Mesothelial cell of epicardium (in vitro differentiated cells): ENCODE measurements at regions not wholly inside any gene's neighbourhood (a gene's known extent, or its start where the extent isn't known, plus 50 kb on each side); places are given as distances from the start of the nearest gene placed in this dataset.

Source experiments
- DNase-seq, 2 experiments: peaks; one replicate each; pipeline ENCODE4 v3.0.0; 2021; ENCODE audit warnings: low spot score in 2 of 2; ENCODE audit not compliant: unreplicated experiment in 2 of 2
- H3K27ac Mint-ChIP-seq: 2 replicates; pipeline ENCODE4 v1.8.0; 2021; ENCODE audit warnings: mixed read lengths
- H3K27me3 Mint-ChIP-seq: 2 replicates; pipeline ENCODE4 v1.8.0; 2021; ENCODE audit warnings: low read depth, mixed read lengths
- H3K36me3 Mint-ChIP-seq: 2 replicates; pipeline ENCODE4 v1.8.0; 2021; ENCODE audit warnings: mixed read lengths
- H3K4me1 Mint-ChIP-seq: 2 replicates; pipeline ENCODE4 v1.8.0; 2021; ENCODE audit warnings: mixed read lengths
- H3K4me3 Mint-ChIP-seq: 2 replicates; pipeline ENCODE4 v1.8.0; 2021; ENCODE audit warnings: mild to moderate bottlenecking, moderate library complexity, mixed read lengths
- H3K9me3 Mint-ChIP-seq: 2 replicates; pipeline ENCODE4 v1.8.0; 2021; ENCODE audit warnings: mixed read lengths
- TF ChIP-seq, protein P1 (sequence below): fragments of 200-600 bp; sonication (generic); IDR thresholded peaks from one replicate; pipeline ENCODE4 v1.5.0; 2021; ENCODE audit warnings: antibody characterized with exemption; ENCODE audit not compliant: unreplicated experiment

DNA sequence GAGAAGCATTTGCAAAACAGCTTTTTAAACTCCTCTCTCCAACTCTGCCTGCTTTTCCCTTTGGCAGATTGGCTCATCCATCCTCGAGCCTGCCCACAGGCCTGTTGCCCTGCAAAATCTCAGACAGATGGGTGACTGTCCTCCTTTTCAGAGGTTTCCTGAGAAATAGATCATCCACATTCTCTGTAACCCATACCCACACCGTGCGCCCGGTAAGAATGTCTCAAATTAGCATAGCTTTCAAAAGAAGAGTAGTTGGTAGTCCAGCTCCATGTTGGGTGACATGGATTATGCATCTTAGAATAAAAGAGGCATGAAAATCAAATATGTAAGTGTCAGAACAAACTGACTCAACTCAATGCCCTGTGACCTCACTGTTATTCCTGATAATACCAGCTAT lies 457.9 kb downstream of the TSN start:
- no peak overlapping the region for H3K27ac Mint-ChIP-seq
- H3K4me3 Mint-ChIP-seq: no peak overlapping the region
- DNase-seq: no peak
- H3K4me1 Mint-ChIP-seq: no peaks in the 10 kb centered on the region
- TF ChIP-seq, protein P1, sequence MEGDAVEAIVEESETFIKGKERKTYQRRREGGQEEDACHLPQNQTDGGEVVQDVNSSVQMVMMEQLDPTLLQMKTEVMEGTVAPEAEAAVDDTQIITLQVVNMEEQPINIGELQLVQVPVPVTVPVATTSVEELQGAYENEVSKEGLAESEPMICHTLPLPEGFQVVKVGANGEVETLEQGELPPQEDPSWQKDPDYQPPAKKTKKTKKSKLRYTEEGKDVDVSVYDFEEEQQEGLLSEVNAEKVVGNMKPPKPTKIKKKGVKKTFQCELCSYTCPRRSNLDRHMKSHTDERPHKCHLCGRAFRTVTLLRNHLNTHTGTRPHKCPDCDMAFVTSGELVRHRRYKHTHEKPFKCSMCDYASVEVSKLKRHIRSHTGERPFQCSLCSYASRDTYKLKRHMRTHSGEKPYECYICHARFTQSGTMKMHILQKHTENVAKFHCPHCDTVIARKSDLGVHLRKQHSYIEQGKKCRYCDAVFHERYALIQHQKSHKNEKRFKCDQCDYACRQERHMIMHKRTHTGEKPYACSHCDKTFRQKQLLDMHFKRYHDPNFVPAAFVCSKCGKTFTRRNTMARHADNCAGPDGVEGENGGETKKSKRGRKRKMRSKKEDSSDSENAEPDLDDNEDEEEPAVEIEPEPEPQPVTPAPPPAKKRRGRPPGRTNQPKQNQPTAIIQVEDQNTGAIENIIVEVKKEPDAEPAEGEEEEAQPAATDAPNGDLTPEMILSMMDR: no peak
- H3K27me3 Mint-ChIP-seq: peaks cover 73% of the 10 kb centered on the region
- H3K36me3 Mint-ChIP-seq: no peaks in the 10 kb centered on the region
- H3K9me3 Mint-ChIP-seq: no peaks in the 10 kb centered on the region

DNA sequence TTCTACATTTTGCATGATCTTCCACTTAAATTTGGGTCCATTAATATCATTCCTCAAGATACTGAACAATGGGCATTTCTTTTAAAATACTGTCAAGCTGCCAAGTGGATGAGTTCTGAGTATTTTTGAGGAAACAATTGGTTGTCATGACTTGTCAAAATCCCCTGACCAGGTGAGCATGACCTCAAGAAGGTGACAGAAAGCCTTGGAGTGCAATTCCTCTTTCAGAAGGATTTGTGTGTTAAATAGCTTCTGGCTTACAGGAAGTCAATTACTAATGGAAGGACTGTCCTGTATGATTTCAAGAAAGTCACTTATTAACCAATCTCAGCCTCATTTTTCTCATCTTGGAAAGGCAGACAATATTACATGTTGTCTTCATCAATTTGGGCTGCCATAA lies 460.6 kb downstream of the TSN start:
- H3K4me1 Mint-ChIP-seq: no peaks in the 10 kb centered on the region
- TF ChIP-seq, protein P1: no peak
- H3K27ac Mint-ChIP-seq: no peak overlapping the region
- no peaks in the 10 kb centered on the region for H3K36me3 Mint-ChIP-seq
- DNase-seq: no peak
- H3K9me3 Mint-ChIP-seq: no peaks in the 10 kb centered on the region
- H3K27me3 Mint-ChIP-seq: peaks cover 64% of the 10 kb centered on the region
- H3K4me3 Mint-ChIP-seq: no peak overlapping the region

DNA sequence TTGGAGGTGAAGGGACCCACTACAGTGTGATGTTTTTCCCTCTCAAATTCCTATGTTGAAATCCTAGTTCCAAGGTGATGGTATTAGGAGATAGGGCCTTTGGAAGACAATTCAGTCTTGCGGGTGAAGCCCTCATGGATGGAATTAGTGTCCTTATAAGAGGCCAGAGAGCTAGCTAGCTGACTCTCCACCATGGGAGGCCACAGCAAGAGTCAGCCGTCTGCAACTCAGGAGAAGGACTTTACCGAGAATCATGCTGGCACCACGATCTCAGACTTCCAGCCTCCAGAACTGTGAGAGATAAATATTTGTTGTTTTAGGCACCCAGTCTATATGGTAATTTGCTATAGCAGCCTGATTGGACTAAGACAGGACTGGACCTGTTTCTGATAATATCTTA lies 461.4 kb downstream of the TSN start:
- Mint-ChIP-seq H3K9me3 (no peaks in the 10 kb centered on the region), H3K4me1 (no peaks in the 10 kb centered on the region), H3K27ac (no peak overlapping the region), H3K27me3 (peaks cover 64% of the 10 kb centered on the region), H3K36me3 (no peaks in the 10 kb centered on the region), H3K4me3 (no peak overlapping the region)
- TF ChIP-seq, protein P1: no peak
- no peak for DNase-seq

DNA sequence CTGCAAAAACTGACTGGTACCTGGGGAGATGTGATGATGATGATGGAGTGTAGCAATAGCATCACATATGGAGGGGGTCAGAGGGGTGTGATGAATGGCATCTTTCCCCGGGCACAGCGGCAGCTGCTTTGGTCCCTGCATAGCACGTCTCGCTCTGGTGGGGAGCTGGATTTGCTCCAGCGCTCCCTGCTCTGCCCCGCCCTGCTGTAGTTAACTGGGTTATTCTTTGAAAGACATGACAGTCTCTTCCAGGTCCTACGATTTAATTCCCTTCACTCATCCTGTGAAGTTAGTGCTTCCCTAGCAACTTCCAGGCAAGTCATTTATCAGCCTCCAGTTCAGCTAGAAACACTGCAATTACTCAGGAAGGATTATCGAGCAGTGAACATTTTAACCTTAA lies 463.1 kb downstream of the TSN start:
- Mint-ChIP-seq H3K27ac (no peak overlapping the region), H3K4me1 (no peaks in the 10 kb centered on the region), H3K27me3 (peaks cover 63% of the 10 kb centered on the region), H3K9me3 (no peaks in the 10 kb centered on the region), H3K4me3 (no peak overlapping the region), H3K36me3 (no peaks in the 10 kb centered on the region)
- no peak for DNase-seq
- TF ChIP-seq, protein P1: no peak

DNA sequence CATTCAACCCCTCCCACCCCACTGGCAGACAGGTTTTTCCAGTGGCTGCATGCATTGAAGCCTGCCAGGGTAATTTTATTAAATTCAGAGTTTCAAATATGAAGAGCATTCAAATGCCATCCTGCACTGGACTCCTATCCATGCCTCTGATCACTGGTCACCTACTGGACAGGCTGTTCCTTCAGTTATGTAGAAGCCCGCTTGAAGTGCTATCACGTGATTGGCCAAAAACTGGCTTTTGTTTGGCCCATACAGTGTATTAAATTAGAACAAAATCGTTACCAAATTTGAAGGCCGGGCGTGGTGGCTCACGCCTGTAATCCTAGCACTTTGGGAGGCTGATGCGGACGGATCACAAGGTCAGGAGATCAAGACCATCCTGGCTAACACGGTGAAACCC lies 464.1 kb downstream of the TSN start:
- H3K4me3 Mint-ChIP-seq: no peak overlapping the region
- TF ChIP-seq, protein P1: no peak
- H3K4me1 Mint-ChIP-seq: no peaks in the 10 kb centered on the region
- H3K9me3 Mint-ChIP-seq: no peaks in the 10 kb centered on the region
- H3K27ac Mint-ChIP-seq: no peak overlapping the region
- H3K27me3 Mint-ChIP-seq: peaks cover 62% of the 10 kb centered on the region
- no peaks in the 10 kb centered on the region for H3K36me3 Mint-ChIP-seq
- no peak for DNase-seq

DNA sequence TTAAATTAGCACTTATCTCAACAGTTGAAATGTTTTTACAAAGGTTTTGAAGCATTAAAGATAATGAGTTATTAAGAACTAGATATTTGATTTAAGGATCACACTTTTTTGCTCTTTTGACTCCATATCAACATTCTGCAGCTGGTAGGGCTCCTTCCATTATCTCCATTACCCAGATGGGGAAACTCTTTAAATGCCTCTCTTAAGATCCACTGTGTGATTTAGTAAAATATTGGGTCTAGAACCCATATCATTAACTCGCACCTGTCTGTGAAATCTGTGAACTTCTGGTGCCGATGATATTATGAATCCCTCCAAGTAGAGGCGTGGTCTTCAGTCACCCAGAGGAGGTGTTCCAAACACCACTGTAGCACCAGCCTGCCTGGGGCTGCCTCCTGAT lies 466.2 kb downstream of the TSN start:
- TF ChIP-seq, protein P1: no peak
- H3K27me3 Mint-ChIP-seq: peaks cover 55% of the 10 kb centered on the region
- H3K27ac Mint-ChIP-seq: no peak overlapping the region
- DNase-seq: no peak
- H3K4me1 Mint-ChIP-seq: no peaks in the 10 kb centered on the region
- H3K36me3 Mint-ChIP-seq: no peaks in the 10 kb centered on the region
- H3K9me3 Mint-ChIP-seq: no peaks in the 10 kb centered on the region
- no peak overlapping the region for H3K4me3 Mint-ChIP-seq
